Osteoblast (primary cell): ENCODE measurements at regions not wholly inside any gene's neighbourhood (a gene's known extent, or its start where the extent isn't known, plus 50 kb on each side); places are given as distances from the start of the nearest gene placed in this dataset.

ENCODE experiments used
- DNase-seq: peaks from one replicate; pipeline ENCODE4 v3.0.0; 2011; ENCODE audit warnings: low spot score, mixed read lengths; ENCODE audit not compliant: insufficient read length; ENCODE audit errors: missing footprints
- H2AFZ ChIP-seq: 2 replicates; pipeline ENCODE4 v1.6.0; 2011; ENCODE audit warnings: mild to moderate bottlenecking, low read length
- H3K27ac ChIP-seq: 2 replicates; pipeline ENCODE4 v1.5.1; 2011; ENCODE audit warnings: mild to moderate bottlenecking, low read depth, low read length, moderate library complexity
- H3K27me3 ChIP-seq: 2 replicates; pipeline ENCODE4 v1.6.0; 2012; ENCODE audit warnings: mild to moderate bottlenecking, control low read depth, inconsistent platforms, low read length, moderate library complexity; ENCODE audit not compliant: insufficient read depth
- H3K36me3 ChIP-seq: 2 replicates; pipeline ENCODE4 v1.5.1; 2011; ENCODE audit warnings: mild to moderate bottlenecking, low read length, control low read depth, moderate library complexity; ENCODE audit not compliant: insufficient read depth
- H3K4me1 ChIP-seq: 2 replicates; pipeline ENCODE4 v1.5.1; 2011; ENCODE audit warnings: mild to moderate bottlenecking, low read length, control low read depth, moderate library complexity; ENCODE audit not compliant: insufficient read depth
- H3K4me2 ChIP-seq: 2 replicates; pipeline ENCODE4 v1.6.0; 2011; ENCODE audit warnings: mild to moderate bottlenecking, low read length; ENCODE audit not compliant: insufficient read depth
- H3K4me3 ChIP-seq: fragments of 200-600 bp; sonication (generic); 3 replicates; pipeline ENCODE4 v1.5.1; 2012; ENCODE audit warnings: mild to moderate bottlenecking, low read length, inconsistent platforms; ENCODE audit not compliant: insufficient read depth
- H3K79me2 ChIP-seq: 2 replicates; pipeline ENCODE4 v1.6.0; 2012; ENCODE audit warnings: mild to moderate bottlenecking, low read length, control low read depth, inconsistent platforms; ENCODE audit not compliant: insufficient read depth
- H3K9me3 ChIP-seq: 2 replicates; pipeline ENCODE4 v1.5.1; 2011; ENCODE audit warnings: low read depth, low read length, control low read depth
- H4K20me1 ChIP-seq: 2 replicates; pipeline ENCODE4 v1.6.0; 2012; ENCODE audit warnings: mild to moderate bottlenecking, low read length, control low read depth; ENCODE audit not compliant: insufficient read depth
- CTCF ChIP-seq: IDR thresholded peaks from 2 replicates; pipeline ENCODE4 v1.5.1; 2011; ENCODE audit warnings: mild to moderate bottlenecking, low read depth, low read length, moderate library complexity; ENCODE audit errors: extremely low read depth

- no peak overlapping the region for H2AFZ ChIP-seq
- no peaks in the 10 kb centered on the region for H3K9me3 ChIP-seq
- H3K27ac ChIP-seq, result no peak overlapping the region
- no peaks in the 10 kb centered on the region for H3K27me3 ChIP-seq
- no peak for DNase-seq
- no peaks in the 10 kb centered on the region for H4K20me1 ChIP-seq
- H3K4me2 ChIP-seq, result no peak overlapping the region
- H3K4me1 ChIP-seq, result no peaks in the 10 kb centered on the region
- TF ChIP-seq CTCF, result no peak
- H3K79me2 ChIP-seq, result no peaks in the 10 kb centered on the region
- H3K4me3 ChIP-seq, result no peak overlapping the region
- H3K36me3 ChIP-seq, result no peaks in the 10 kb centered on the region
Observed at GRCh38 chr4:95749204-95749603, 90.7 kb upstream of the PDHA2 start.

GRCh38 chr4:95742872-95743271 is 97.0 kb upstream of the PDHA2 start:
- Histone ChIP-seq H4K20me1 (no peaks in the 10 kb centered on the region), H3K9me3 (no peaks in the 10 kb centered on the region), H3K27ac (no peak overlapping the region), H3K27me3 (no peaks in the 10 kb centered on the region), H3K4me1 (no peaks in the 10 kb centered on the region), H3K36me3 (no peaks in the 10 kb centered on the region), H3K4me2 (no peak overlapping the region), H3K4me3 (no peak overlapping the region), H3K79me2 (no peaks in the 10 kb centered on the region), H2AFZ (no peak overlapping the region)
- no peak for TF ChIP-seq CTCF
- DNase-seq, result no peak

- no peaks in the 10 kb centered on the region for H3K36me3 ChIP-seq
- no peaks in the 10 kb centered on the region for H4K20me1 ChIP-seq
- no peaks in the 10 kb centered on the region for H3K9me3 ChIP-seq
- no peak overlapping the region for H3K27ac ChIP-seq
- H3K4me1 ChIP-seq, result no peaks in the 10 kb centered on the region
- no peaks in the 10 kb centered on the region for H3K79me2 ChIP-seq
- TF ChIP-seq CTCF, result no peak
- H2AFZ ChIP-seq, result no peak overlapping the region
- no peaks in the 10 kb centered on the region for H3K27me3 ChIP-seq
- no peak for DNase-seq
- H3K4me3 ChIP-seq, result no peak overlapping the region
- no peak overlapping the region for H3K4me2 ChIP-seq
Observed at GRCh38 chr4:95742179-95742578, 97.7 kb upstream of the PDHA2 start.

- Histone ChIP-seq H3K4me3 (no peak overlapping the region), H3K9me3 (no peaks in the 10 kb centered on the region), H3K4me1 (no peaks in the 10 kb centered on the region), H3K36me3 (no peaks in the 10 kb centered on the region), H3K79me2 (no peaks in the 10 kb centered on the region), H3K27ac (no peak overlapping the region), H3K27me3 (no peaks in the 10 kb centered on the region), H3K4me2 (no peak overlapping the region), H2AFZ (no peak overlapping the region), H4K20me1 (no peaks in the 10 kb centered on the region)
- TF ChIP-seq CTCF, result no peak
- DNase-seq, result no peak
Observed at GRCh38 chr4:95732061-95732460, 107.8 kb upstream of the PDHA2 start.
